Osteoblast (primary cell): ENCODE measurements at regions not wholly inside any gene's neighbourhood (a gene's known extent, or its start where the extent isn't known, plus 50 kb on each side); places are given as distances from the start of the nearest gene placed in this dataset.

Source experiments
- DNase-seq: peaks from one replicate; pipeline ENCODE4 v3.0.0; 2011; ENCODE audit warnings: low spot score, mixed read lengths; ENCODE audit not compliant: insufficient read length; ENCODE audit errors: missing footprints
- H2AFZ ChIP-seq: 2 replicates; pipeline ENCODE4 v1.6.0; 2011; ENCODE audit warnings: mild to moderate bottlenecking, low read length
- H3K27ac ChIP-seq: 2 replicates; pipeline ENCODE4 v1.5.1; 2011; ENCODE audit warnings: mild to moderate bottlenecking, low read depth, low read length, moderate library complexity
- H3K27me3 ChIP-seq: 2 replicates; pipeline ENCODE4 v1.6.0; 2012; ENCODE audit warnings: mild to moderate bottlenecking, control low read depth, inconsistent platforms, low read length, moderate library complexity; ENCODE audit not compliant: insufficient read depth
- H3K36me3 ChIP-seq: 2 replicates; pipeline ENCODE4 v1.5.1; 2011; ENCODE audit warnings: mild to moderate bottlenecking, low read length, control low read depth, moderate library complexity; ENCODE audit not compliant: insufficient read depth
- H3K4me1 ChIP-seq: 2 replicates; pipeline ENCODE4 v1.5.1; 2011; ENCODE audit warnings: mild to moderate bottlenecking, low read length, control low read depth, moderate library complexity; ENCODE audit not compliant: insufficient read depth
- H3K4me2 ChIP-seq: 2 replicates; pipeline ENCODE4 v1.6.0; 2011; ENCODE audit warnings: mild to moderate bottlenecking, low read length; ENCODE audit not compliant: insufficient read depth
- H3K4me3 ChIP-seq: fragments of 200-600 bp; sonication (generic); 3 replicates; pipeline ENCODE4 v1.5.1; 2012; ENCODE audit warnings: mild to moderate bottlenecking, low read length, inconsistent platforms; ENCODE audit not compliant: insufficient read depth
- H3K79me2 ChIP-seq: 2 replicates; pipeline ENCODE4 v1.6.0; 2012; ENCODE audit warnings: mild to moderate bottlenecking, low read length, control low read depth, inconsistent platforms; ENCODE audit not compliant: insufficient read depth
- H3K9me3 ChIP-seq: 2 replicates; pipeline ENCODE4 v1.5.1; 2011; ENCODE audit warnings: low read depth, low read length, control low read depth
- H4K20me1 ChIP-seq: 2 replicates; pipeline ENCODE4 v1.6.0; 2012; ENCODE audit warnings: mild to moderate bottlenecking, low read length, control low read depth; ENCODE audit not compliant: insufficient read depth
- CTCF ChIP-seq: IDR thresholded peaks from 2 replicates; pipeline ENCODE4 v1.5.1; 2011; ENCODE audit warnings: mild to moderate bottlenecking, low read depth, low read length, moderate library complexity; ENCODE audit errors: extremely low read depth

- H3K27ac ChIP-seq, result no peak overlapping the region
- no peaks in the 10 kb centered on the region for H3K36me3 ChIP-seq
- H2AFZ ChIP-seq, result no peak overlapping the region
- no peaks in the 10 kb centered on the region for H3K27me3 ChIP-seq
- peak; percentile 45 for DNase-seq
- no peak overlapping the region for H3K4me2 ChIP-seq
- no peaks in the 10 kb centered on the region for H3K4me1 ChIP-seq
- H3K79me2 ChIP-seq, result no peaks in the 10 kb centered on the region
- no peak overlapping the region for H3K4me3 ChIP-seq
- H3K9me3 ChIP-seq, result no peaks in the 10 kb centered on the region
- no peak for TF ChIP-seq CTCF
- H4K20me1 ChIP-seq, result no peaks in the 10 kb centered on the region
These were observed 221.1 kb upstream of the ATP5MC3 start for GRCh38 chr2:175402571-175402970.

GRCh38 chr2:175401956-175402469 is 220.5 kb upstream of the ATP5MC3 start:
- no peak overlapping the region for H3K27ac ChIP-seq
- no peak for DNase-seq
- TF ChIP-seq CTCF, result no peak
- no peaks in the 10 kb centered on the region for H3K36me3 ChIP-seq
- H4K20me1 ChIP-seq, result no peaks in the 10 kb centered on the region
- H3K9me3 ChIP-seq, result no peaks in the 10 kb centered on the region
- no peaks in the 10 kb centered on the region for H3K79me2 ChIP-seq
- H3K4me3 ChIP-seq, result no peak overlapping the region
- H2AFZ ChIP-seq, result no peak overlapping the region
- no peaks in the 10 kb centered on the region for H3K27me3 ChIP-seq
- no peaks in the 10 kb centered on the region for H3K4me1 ChIP-seq
- no peak overlapping the region for H3K4me2 ChIP-seq

GRCh38 chr2:175400975-175401374 is 219.5 kb upstream of the ATP5MC3 start:
- no peak overlapping the region for H3K27ac ChIP-seq
- no peak for TF ChIP-seq CTCF
- no peaks in the 10 kb centered on the region for H3K27me3 ChIP-seq
- H3K79me2 ChIP-seq, result no peaks in the 10 kb centered on the region
- H4K20me1 ChIP-seq, result no peaks in the 10 kb centered on the region
- no peak overlapping the region for H3K4me3 ChIP-seq
- H3K4me2 ChIP-seq, result no peak overlapping the region
- no peaks in the 10 kb centered on the region for H3K36me3 ChIP-seq
- no peaks in the 10 kb centered on the region for H3K9me3 ChIP-seq
- no peaks in the 10 kb centered on the region for H3K4me1 ChIP-seq
- DNase-seq, result no peak
- H2AFZ ChIP-seq, result no peak overlapping the region

- H3K79me2 ChIP-seq, result no peaks in the 10 kb centered on the region
- H3K9me3 ChIP-seq, result no peaks in the 10 kb centered on the region
- no peak overlapping the region for H3K27ac ChIP-seq
- TF ChIP-seq CTCF, result no peak
- no peak overlapping the region for H3K4me2 ChIP-seq
- no peaks in the 10 kb centered on the region for H4K20me1 ChIP-seq
- no peaks in the 10 kb centered on the region for H3K27me3 ChIP-seq
- no peak overlapping the region for H3K4me3 ChIP-seq
- H2AFZ ChIP-seq, result no peak overlapping the region
- no peaks in the 10 kb centered on the region for H3K36me3 ChIP-seq
- no peak for DNase-seq
- H3K4me1 ChIP-seq, result no peaks in the 10 kb centered on the region
These were observed 217.8 kb upstream of the ATP5MC3 start for GRCh38 chr2:175399326-175399725.
